HG03558 (cell line): ENCODE measurements at regions not wholly inside any gene's neighbourhood (a gene's known extent, or its start where the extent isn't known, plus 50 kb on each side); places are given as distances from the start of the nearest gene placed in this dataset.

ENCODE experiments used
- ATAC-seq: cut with Tn5 transposase; IDR thresholded peaks from one replicate; pipeline ENCODE4 v1.9.1; 2021; ENCODE audit warnings: moderate number of reproducible peaks; ENCODE audit not compliant: unreplicated experiment; ENCODE audit errors: extremely low read depth

DNA sequence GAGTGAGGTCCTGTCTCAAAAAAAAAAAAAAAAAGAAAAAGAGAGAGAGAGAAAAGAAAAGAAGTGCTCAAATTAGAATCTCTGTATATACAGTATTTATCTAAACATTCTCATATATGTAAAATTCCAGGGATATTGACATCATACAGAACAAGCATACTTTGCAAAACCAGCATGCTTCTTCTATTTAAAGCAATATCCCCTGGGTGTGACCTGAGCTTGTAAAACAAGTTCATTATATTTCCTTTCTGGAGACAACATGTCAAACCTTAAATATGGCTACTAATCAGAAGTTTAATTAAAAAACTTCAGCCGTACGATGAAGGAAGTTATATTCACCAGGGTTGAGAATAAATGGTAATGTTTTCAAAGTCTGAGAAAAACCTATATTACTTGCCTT, 175.8 kb upstream of the HMGA2 start:
- no peak for ATAC-seq

- ATAC-seq: no peak
Measured at GRCh38 chr12:65649126-65649525, 175.2 kb upstream of the HMGA2 start.

- ATAC-seq: no peak
Measured at GRCh38 chr12:65651060-65651459, 173.2 kb upstream of the HMGA2 start.

- no peak for ATAC-seq
Measured at GRCh38 chr12:65653321-65653720, 171.0 kb upstream of the HMGA2 start.

DNA sequence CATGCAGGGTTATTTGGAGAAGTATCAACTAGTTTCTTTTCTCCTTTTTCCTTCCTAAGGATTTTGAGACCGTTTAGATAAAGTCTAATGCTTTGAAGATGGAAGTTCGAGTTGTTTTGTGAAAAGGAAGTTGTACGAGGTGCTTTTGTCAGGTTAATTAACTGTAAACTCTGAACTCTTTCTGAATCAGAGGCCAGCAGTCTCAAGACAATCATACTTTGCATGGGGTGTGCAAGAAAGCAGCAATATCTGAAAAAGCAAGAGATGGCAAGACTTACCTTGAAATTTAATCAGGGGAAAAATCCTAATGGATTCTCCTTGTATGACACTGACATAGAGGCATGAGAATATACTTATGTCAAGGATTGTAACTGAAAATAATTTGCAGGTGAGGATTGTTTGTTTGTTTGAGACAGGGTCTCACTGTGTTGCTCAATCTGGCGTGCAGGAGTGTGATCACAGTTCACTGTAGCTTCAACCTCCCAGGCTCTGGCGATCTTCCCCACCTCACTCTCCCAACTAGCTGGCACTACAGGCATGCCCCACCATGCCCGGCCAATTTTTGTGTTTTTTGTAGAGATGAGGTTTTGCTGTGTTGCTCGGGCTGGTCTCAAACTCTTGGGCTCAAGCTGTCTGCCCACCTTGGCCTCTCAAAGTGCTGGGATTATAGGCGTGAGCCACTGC, 170.2 kb upstream of the HMGA2 start:
- no peak for ATAC-seq

DNA sequence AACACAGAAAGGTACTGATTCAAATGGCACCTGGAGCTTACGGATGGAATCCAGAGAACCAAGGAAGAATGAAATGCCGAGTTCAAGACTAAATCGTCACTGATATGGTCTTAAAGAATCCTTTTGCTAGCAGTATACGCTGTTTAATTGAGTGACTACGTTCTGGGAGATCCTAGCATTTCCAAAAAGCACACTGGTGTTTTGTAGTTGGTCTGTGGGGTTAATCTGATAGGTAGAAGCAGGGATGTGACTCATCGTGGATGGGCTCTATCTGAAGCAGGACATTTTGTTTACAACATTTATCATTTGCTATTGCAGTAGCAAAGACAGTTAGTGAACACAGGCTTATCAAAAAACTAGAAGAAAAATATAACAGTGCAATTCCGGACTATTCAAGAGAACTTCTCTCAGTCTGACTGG, 169.2 kb upstream of the HMGA2 start:
- ATAC-seq: no peak

- no peak for ATAC-seq
Measured at GRCh38 chr12:65656156-65656882, 168.0 kb upstream of the HMGA2 start.

DNA sequence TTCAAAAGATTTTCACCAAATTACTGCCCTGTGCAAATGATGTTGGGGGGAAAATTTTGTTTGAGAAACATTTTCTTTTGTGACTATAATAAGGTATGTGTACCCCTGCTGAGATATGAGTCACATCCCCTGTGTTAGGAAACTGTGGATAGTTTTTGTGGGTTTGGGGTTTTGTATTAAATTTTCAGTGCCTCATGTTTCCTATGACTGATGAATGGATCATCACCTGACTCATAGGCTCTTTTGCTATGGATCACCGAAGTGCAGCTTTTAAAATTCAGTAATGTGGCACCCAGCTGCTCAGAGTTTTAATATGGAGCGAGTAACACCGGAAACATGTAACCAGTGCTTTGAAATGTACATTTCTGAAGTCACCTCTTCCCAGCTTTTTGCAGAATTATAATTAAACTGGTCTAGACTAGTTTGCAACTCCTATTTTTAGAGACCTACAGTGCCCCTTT, 167.4 kb upstream of the HMGA2 start:
- no peak for ATAC-seq

DNA sequence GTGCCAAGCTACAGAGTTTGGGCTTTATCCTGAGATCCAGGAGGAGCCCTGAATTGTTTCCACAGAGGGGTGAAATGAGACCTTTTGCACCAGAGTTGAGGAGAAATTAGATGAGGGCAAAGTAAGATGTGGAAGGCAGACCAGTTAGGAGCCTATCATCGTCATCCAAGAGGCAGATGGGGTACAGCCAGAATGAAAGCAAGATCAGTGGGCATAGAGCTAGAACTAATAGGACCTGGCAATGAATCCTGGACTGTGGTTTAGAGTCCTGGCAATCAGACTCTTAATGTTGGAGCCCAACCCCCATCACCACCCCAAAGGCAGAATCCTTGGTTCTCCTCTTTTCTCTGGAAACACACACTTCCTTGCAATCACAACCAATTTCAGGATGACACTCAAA, 166.6 kb upstream of the HMGA2 start:
- ATAC-seq: no peak

DNA sequence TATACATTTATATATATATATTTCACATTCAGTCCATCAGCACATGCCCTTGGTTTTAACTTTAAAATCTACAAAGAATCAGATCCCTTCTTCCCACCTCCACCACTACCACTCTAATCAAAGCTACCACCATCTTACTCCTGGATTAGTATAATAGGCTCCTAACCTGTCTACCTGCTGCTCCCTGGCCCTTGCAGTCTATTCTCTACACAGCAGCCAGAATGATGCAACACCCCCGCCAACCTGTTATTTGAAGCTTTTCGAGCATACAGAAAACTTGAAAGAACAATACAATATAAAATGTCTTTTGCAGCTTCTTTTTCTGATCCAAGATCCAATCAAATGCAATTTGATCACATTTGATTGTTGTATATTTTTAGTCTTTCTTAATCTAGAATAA, 165.9 kb upstream of the HMGA2 start:
- ATAC-seq: no peak

GRCh38 chr12:65659681-65660080, 164.6 kb upstream of the HMGA2 start:
- no peak for ATAC-seq

- ATAC-seq: no peak
Measured at GRCh38 chr12:65660096-65660495, 164.2 kb upstream of the HMGA2 start.

GRCh38 chr12:65660836-65661235, 163.4 kb upstream of the HMGA2 start:
- no peak for ATAC-seq

DNA sequence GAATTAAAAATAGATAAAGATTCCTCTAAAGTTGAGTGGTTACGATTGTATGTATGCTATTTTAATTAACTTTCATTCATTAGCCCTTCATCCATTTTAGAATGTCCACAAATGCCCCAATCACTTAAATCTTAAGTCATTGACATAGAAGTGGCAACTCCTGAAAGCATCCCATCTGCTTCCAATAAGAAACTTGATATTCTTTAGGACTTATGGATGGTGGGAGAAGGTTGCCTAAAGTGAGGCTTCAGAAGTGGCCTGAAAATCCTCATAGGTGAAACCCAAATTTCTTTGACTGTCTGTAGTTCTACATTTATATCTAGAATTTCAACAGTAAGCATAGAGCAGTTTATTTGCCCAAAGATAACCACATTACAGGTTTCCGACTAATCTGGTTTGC, 161.7 kb upstream of the HMGA2 start:
- no peak for ATAC-seq

- no peak for ATAC-seq
Measured at GRCh38 chr12:65663097-65663496, 161.2 kb upstream of the HMGA2 start.

DNA sequence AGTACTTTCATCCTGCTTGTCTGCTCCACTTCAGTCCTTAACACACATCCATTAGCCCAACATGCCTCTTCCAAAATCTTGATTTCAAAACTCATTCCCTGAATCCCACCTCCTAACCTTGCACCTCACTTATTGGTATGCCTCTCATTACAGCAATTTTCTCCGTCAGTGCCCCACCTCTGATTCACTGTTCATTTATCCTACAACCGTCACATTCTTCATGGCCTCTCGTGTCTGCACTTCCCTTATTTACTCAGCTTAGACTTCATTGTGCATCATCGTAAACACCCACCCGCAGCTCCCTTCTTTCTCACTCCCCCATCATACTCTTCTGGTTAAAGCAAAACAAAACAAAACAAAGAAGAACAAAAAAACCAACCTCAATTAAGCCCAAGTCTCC, 160.6 kb upstream of the HMGA2 start:
- ATAC-seq: no peak

DNA sequence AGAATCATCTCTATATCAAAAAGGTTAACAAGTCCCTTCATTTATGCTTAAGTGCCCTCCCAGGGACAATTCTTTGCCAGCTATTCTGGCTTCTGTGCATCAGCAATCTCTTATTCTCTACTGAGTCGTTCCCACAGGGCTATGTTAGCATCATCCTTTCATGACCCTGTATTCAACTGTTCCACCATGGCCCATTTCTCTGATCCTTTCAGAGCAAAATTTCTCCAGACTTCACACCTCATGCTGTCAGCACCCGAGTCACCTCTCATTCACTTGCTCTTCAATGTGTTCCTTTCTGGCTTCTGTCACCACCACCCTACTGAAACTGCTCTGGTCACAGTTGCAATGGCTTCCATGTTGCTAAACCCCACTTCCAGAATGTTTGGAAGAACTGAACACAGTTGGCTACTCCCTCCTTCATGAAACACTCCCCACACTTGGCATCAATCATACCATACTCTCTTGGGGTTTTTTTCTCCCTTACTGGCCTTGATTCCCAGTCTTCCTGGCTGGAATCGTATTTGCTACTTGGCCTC, 159.5 kb upstream of the HMGA2 start:
- no peak for ATAC-seq

DNA sequence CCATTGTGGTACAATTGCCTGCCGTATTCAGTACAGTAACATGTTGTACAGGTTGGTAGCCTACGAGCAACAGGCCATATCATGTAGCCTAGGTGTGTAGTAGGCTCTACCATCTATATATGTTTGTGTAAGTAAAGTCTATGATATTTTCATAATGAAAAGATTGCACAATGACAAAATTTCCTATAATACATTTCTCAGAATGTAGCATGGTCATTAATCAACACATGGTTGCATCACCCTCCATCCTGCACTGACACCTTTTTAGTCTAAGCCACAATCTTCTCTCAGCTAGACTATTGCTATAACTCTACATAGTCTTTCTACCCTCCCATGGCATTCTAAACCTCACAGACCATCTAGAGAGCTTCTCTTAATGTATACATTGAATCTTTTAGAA, 158.5 kb upstream of the HMGA2 start:
- no peak for ATAC-seq

GRCh38 chr12:65666876-65667275, 157.4 kb upstream of the HMGA2 start:
- ATAC-seq: no peak

GRCh38 chr12:65667932-65668331, 156.4 kb upstream of the HMGA2 start:
- no peak for ATAC-seq

DNA sequence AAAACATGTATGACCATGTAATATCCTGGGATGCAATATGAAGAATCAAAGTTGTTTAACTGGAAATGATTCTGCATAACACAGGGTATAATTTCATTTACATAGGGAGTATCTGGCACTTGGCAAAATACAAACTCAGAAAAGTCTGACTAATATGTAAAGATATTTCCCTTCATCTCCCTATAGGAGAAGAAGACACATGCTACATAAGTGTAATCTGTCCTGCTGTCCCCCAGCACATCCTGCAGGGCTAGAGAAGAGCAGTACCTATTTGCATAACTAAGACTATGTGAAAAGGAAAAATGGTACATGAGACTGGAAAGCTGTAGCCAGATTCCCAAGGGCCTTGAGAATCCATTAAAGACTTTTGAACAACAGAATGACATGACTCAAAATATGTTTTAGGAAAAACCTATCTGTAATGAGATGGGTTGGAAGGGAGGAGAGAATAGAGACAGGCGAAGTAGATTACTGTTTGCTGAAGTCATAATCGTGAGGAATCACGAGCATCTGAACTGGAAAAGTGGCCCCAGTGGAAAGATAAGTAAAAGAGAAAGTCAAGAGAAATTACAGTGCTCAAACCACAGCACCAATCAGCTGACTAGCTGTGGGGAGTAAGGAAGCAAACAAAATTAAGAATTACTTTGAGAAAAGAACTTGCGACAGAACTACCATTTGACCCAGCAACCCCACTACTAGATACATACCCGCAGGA, 155.1 kb upstream of the HMGA2 start:
- ATAC-seq: no peak
